Fibroblast of lung (primary cell): ENCODE measurements at regions not wholly inside any gene's neighbourhood (a gene's known extent, or its start where the extent isn't known, plus 50 kb on each side); places are given as distances from the start of the nearest gene placed in this dataset.

Source experiments
- DNase-seq, 2 donors: peaks; one replicate each; pipeline versions ENCODE4 v3.0.0 to v3.0.0-alpha.2; 2010; ENCODE audit warnings: low read depth in 2 of 2
- H2AFZ ChIP-seq: 2 replicates; pipeline ENCODE4 v1.5.1; 2012; ENCODE audit warnings: low read length, control low read depth, inconsistent platforms
- H3K27ac ChIP-seq: 2 replicates; pipeline ENCODE4 v1.5.1; 2011; ENCODE audit warnings: low read length, control low read depth; ENCODE audit not compliant: insufficient read depth
- H3K27me3 ChIP-seq: 2 replicates; pipeline ENCODE4 v1.5.1; 2011; ENCODE audit warnings: mild to moderate bottlenecking, low read length; ENCODE audit not compliant: control insufficient read depth, insufficient read depth
- H3K36me3 ChIP-seq: 2 replicates; pipeline ENCODE4 v1.5.1; 2011; ENCODE audit warnings: low read length; ENCODE audit not compliant: control insufficient read depth, insufficient read depth
- H3K4me1 ChIP-seq: 2 replicates; pipeline ENCODE4 v1.5.1; 2011; ENCODE audit warnings: low read length; ENCODE audit not compliant: control insufficient read depth, insufficient read depth; ENCODE audit errors: extremely low read depth
- H3K4me2 ChIP-seq: 2 replicates; pipeline ENCODE4 v1.5.1; 2011; ENCODE audit warnings: low read length, control low read depth; ENCODE audit not compliant: insufficient read depth; ENCODE audit errors: extremely low read depth
- H3K4me3 ChIP-seq, 4 experiments: fragments of 200-600 bp in 1 of 4; sonication (generic) in 1 of 4; replicated peaks in 1 of 4; 2 replicates each; pipeline ENCODE4 v1.5.1; 2011 to 2016; ENCODE audit warnings: low read length in 4 of 4, low read depth in 3 of 4, mild to moderate bottlenecking in 3 of 4, control low read depth in 2 of 4, inconsistent platforms in 1 of 4, mixed read lengths in 1 of 4; ENCODE audit not compliant: insufficient read depth in 1 of 4; ENCODE audit errors: control extremely low read depth in 1 of 4
- H3K79me2 ChIP-seq: 2 replicates; pipeline ENCODE4 v1.5.1; 2012; ENCODE audit warnings: mild to moderate bottlenecking, low read length, inconsistent platforms; ENCODE audit not compliant: control insufficient read depth, insufficient read depth
- H3K9ac ChIP-seq: 2 replicates; pipeline ENCODE4 v1.5.1; 2011; ENCODE audit warnings: mild to moderate bottlenecking, low read length, control low read depth; ENCODE audit not compliant: insufficient read depth
- H3K9me3 ChIP-seq: 2 replicates; pipeline ENCODE4 v1.5.1; 2012; ENCODE audit warnings: low read depth, low read length; ENCODE audit not compliant: control insufficient read depth, insufficient read depth
- H4K20me1 ChIP-seq: 2 replicates; pipeline ENCODE4 v1.5.1; 2011; ENCODE audit warnings: low read length; ENCODE audit not compliant: control insufficient read depth, insufficient read depth; ENCODE audit errors: extremely low read depth
- EZH2 ChIP-seq: IDR thresholded peaks from 2 replicates; pipeline ENCODE4 v1.5.1; 2012; ENCODE audit warnings: low read length, control low read depth, mild to moderate bottlenecking; ENCODE audit errors: missing control alignments
- TF ChIP-seq, protein P1 (sequence below), 2 donors: IDR thresholded peaks in 1 of 2; conservative IDR thresholded peaks in 1 of 2; 1 replicate in 1 of 2; 2 replicates in 1 of 2; pipeline ENCODE4 v1.5.1; 2011 to 2012; ENCODE audit warnings: low read length in 2 of 2, control low read depth in 1 of 2, inconsistent platforms in 1 of 2, low read depth in 1 of 2, mild to moderate bottlenecking in 1 of 2

DNA sequence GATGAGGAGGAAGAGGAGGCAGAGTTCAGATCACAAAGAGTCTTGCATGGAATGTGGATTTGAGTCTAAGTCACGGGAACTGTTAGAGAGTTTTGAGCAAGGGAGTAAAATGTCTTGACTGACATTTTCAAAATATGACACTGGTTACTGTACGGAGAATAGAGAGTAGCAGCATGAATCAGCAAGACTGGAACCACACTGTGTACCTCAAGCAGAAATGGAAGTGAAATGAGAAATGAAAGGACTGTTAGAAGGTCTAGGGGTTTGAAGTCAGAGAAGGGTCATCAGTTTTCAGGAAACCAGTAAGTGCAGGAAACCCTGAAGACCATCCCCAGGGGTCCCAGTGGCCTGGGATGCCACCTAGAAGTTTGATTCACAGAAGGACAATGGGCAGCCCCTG is 236.3 kb downstream of the GALC start:
- Histone ChIP-seq H2AFZ (no peak overlapping the region), H3K79me2 (no peaks in the 10 kb centered on the region), H3K4me1 (no peaks in the 10 kb centered on the region), H4K20me1 (no peaks in the 10 kb centered on the region), H3K4me3 (no peak overlapping the region), H3K27me3 (no peaks in the 10 kb centered on the region), H3K4me2 (no peak overlapping the region), H3K27ac (no peak overlapping the region), H3K9me3 (no peaks in the 10 kb centered on the region), H3K9ac (no peak overlapping the region), H3K36me3 (no peaks in the 10 kb centered on the region)
- TF ChIP-seq, protein P1, sequence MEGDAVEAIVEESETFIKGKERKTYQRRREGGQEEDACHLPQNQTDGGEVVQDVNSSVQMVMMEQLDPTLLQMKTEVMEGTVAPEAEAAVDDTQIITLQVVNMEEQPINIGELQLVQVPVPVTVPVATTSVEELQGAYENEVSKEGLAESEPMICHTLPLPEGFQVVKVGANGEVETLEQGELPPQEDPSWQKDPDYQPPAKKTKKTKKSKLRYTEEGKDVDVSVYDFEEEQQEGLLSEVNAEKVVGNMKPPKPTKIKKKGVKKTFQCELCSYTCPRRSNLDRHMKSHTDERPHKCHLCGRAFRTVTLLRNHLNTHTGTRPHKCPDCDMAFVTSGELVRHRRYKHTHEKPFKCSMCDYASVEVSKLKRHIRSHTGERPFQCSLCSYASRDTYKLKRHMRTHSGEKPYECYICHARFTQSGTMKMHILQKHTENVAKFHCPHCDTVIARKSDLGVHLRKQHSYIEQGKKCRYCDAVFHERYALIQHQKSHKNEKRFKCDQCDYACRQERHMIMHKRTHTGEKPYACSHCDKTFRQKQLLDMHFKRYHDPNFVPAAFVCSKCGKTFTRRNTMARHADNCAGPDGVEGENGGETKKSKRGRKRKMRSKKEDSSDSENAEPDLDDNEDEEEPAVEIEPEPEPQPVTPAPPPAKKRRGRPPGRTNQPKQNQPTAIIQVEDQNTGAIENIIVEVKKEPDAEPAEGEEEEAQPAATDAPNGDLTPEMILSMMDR (conservative IDR thresholded peaks at IDR 0.05 in 1 of 2, IDR thresholded peaks at IDR 0.05 in 1 of 2; ENCODE audit: low read depth in 1 of 2, low read length in 2 of 2), result no peak
- no peak for TF ChIP-seq EZH2
- no peak for DNase-seq

DNA sequence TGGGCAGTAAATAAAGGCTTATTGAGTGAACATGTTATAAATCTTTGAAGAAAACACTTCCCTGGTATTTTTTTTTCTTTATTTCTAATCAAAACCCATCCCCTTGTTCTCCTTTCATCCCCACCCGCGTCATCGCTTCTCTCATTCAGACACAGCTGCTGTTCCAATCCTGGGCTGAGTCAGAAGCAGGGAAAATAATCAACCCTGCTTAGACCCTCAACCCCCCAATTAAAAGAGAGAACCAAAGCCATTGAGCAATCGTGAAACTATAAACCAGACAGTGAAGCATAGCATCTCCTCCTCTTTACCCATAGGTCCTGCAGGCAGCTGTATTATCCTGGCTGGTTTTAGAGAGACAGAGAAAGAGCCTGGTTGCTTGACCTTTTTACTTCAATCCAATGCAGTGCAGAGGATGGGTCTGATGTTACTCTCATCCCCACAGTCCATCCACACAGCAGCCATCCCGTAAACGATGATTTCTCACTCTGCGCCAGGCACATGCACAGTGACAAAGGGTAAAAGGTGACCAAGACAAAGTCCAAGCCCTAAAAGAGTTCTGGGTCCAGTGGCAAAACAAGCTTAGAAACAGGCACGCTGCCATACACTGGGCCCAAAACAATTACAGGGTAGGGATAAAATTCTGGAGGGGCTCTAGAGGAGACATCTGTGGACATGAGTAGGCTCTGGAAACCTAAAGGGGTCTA is 238.3 kb downstream of the GALC start:
- DNase-seq, result no peak
- TF ChIP-seq, protein P1 (conservative IDR thresholded peaks at IDR 0.05 in 1 of 2, IDR thresholded peaks at IDR 0.05 in 1 of 2; ENCODE audit: low read depth in 1 of 2, low read length in 2 of 2), result no peak
- no peak for TF ChIP-seq EZH2
- H3K4me2 ChIP-seq, result no peak overlapping the region
- no peaks in the 10 kb centered on the region for H3K9me3 ChIP-seq
- no peaks in the 10 kb centered on the region for H3K27me3 ChIP-seq
- H4K20me1 ChIP-seq, result no peaks in the 10 kb centered on the region
- H3K4me1 ChIP-seq, result no peaks in the 10 kb centered on the region
- H2AFZ ChIP-seq, result no peak overlapping the region
- H3K27ac ChIP-seq, result no peak overlapping the region
- H3K79me2 ChIP-seq, result no peaks in the 10 kb centered on the region
- H3K4me3 ChIP-seq, result no peak overlapping the region
- H3K9ac ChIP-seq, result no peak overlapping the region
- no peaks in the 10 kb centered on the region for H3K36me3 ChIP-seq

DNA sequence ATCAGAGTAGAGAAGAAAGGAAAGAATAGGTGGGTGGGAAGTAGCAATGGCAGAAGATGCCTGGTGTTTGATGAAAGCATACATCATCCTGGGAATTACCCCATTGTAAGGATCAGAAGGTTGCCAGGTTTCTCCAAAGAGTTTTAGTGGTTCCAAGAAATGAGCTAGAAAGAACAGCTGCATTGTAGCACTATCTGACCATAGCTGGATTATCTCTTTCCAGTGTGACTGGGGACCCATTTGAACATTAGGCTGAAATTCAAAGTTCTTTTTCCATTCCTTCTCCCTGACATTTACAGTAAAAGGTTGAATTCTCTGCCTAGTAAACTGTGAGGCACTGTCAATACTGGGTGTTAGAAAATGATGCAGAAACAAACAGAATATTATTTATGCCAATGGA is 244.4 kb downstream of the GALC start:
- H3K27me3 ChIP-seq, result no peaks in the 10 kb centered on the region
- DNase-seq, result no peak
- no peak overlapping the region for H3K4me3 ChIP-seq
- H2AFZ ChIP-seq, result no peak overlapping the region
- no peaks in the 10 kb centered on the region for H3K79me2 ChIP-seq
- H3K9me3 ChIP-seq, result no peaks in the 10 kb centered on the region
- H3K4me2 ChIP-seq, result no peak overlapping the region
- TF ChIP-seq, protein P1 (conservative IDR thresholded peaks at IDR 0.05 in 1 of 2, IDR thresholded peaks at IDR 0.05 in 1 of 2; ENCODE audit: low read depth in 1 of 2, low read length in 2 of 2), result no peak
- no peak for TF ChIP-seq EZH2
- H3K27ac ChIP-seq, result no peak overlapping the region
- no peaks in the 10 kb centered on the region for H3K4me1 ChIP-seq
- no peak overlapping the region for H3K9ac ChIP-seq
- H4K20me1 ChIP-seq, result no peaks in the 10 kb centered on the region
- H3K36me3 ChIP-seq, result no peaks in the 10 kb centered on the region
